Activated naive CD4-positive, alpha-beta T cell treated with anti-CD3 and anti-CD28 coated beads for 36 hours (primary cell): ENCODE measurements at regions not wholly inside any gene's neighbourhood (a gene's known extent, or its start where the extent isn't known, plus 50 kb on each side); places are given as distances from the start of the nearest gene placed in this dataset.

Experiments
- CTCF ChIA-PET: fragments of 350-600 bp; sonication (Branson Sonifier 250); formaldehyde crosslinking; loops from one replicate; lab custom pipeline; 2021; ENCODE audit warnings: antibody characterized with exemption; lab: Charles Lee
- DNase-seq: peaks from one replicate; pipeline ENCODE4 v3.0.0-alpha.2; 2020
- H3K27ac Mint-ChIP-seq: one replicate; pipeline ENCODE4 v1.8.0; 2021; ENCODE audit warnings: mild to moderate bottlenecking, mixed read lengths
- H3K27me3 Mint-ChIP-seq: one replicate; pipeline ENCODE4 v1.8.0; 2021; ENCODE audit warnings: low read depth, mixed read lengths
- H3K36me3 Mint-ChIP-seq: one replicate; pipeline ENCODE4 v1.8.0; 2021; ENCODE audit warnings: low read depth, mixed read lengths
- H3K4me1 Mint-ChIP-seq: one replicate; pipeline ENCODE4 v1.8.0; 2021; ENCODE audit warnings: low read depth, mixed read lengths
- H3K4me3 Mint-ChIP-seq: one replicate; pipeline ENCODE4 v1.8.0; 2021; ENCODE audit warnings: mild to moderate bottlenecking, moderate library complexity, mixed read lengths
- H3K9me3 Mint-ChIP-seq: one replicate; pipeline ENCODE4 v1.8.0; 2021; ENCODE audit warnings: mixed read lengths
- intact Hi-C: fragments of 100-400 bp; cut with micrococcal nuclease; formaldehyde crosslinking; loops from one replicate; pipeline ENCODE4 v1.15.1; 2023

GRCh38 chr13:111658145-111659100, 338.0 kb downstream of the TEX29 start:
- Mint-ChIP-seq H3K4me1 (no peaks in the 10 kb centered on the region), H3K27ac (no peak overlapping the region), H3K4me3 (no peak overlapping the region), H3K9me3 (no peaks in the 10 kb centered on the region), H3K36me3 (no peaks in the 10 kb centered on the region), H3K27me3 (peaks cover 9% of the 10 kb centered on the region)
- CTCF ChIA-PET: no interaction called here
- intact Hi-C loops: no loop called here
- DNase-seq: no peak

DNA sequence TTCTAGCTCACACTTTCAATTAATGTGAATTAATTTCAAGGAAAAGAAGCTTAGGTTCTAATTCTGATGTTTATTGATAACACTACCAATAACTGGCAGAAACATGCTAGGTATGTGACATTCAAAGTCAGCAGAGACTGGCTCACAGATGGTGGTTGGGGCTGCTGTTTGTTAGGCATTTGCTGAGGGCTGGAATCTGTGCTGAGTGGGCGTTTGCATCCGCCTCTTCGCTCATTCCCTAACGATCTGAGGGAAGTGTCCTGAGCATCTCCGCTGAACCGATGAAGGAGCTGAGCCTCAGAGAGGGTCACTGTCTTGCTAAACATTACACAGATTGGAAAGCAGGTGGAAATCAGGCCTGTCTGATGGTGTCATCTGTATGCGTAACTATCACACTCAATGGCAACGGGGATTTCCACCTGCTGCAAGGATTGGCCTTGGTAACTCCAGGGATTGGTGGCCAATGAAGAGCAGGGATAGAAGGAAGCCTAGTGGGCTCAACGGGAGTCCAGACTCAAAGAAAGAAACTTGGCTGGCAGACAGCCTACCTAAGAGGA, 338.9 kb downstream of the TEX29 start:
- CTCF ChIA-PET: no interaction called here
- Mint-ChIP-seq H3K27ac (no peak overlapping the region), H3K36me3 (no peaks in the 10 kb centered on the region), H3K9me3 (no peaks in the 10 kb centered on the region), H3K27me3 (peaks cover 3% of the 10 kb centered on the region), H3K4me1 (no peaks in the 10 kb centered on the region), H3K4me3 (no peak overlapping the region)
- intact Hi-C loops: no loop called here
- no peak for DNase-seq

- CTCF ChIA-PET: no interaction called here
- H3K27me3 Mint-ChIP-seq: peaks cover 3% of the 10 kb centered on the region
- H3K27ac Mint-ChIP-seq: no peak overlapping the region
- no peak for DNase-seq
- no peaks in the 10 kb centered on the region for H3K36me3 Mint-ChIP-seq
- H3K4me1 Mint-ChIP-seq: no peaks in the 10 kb centered on the region
- no peaks in the 10 kb centered on the region for H3K9me3 Mint-ChIP-seq
- H3K4me3 Mint-ChIP-seq: no peak overlapping the region
- intact Hi-C loops: no loop called here
These were observed 339.4 kb downstream of the TEX29 start for GRCh38 chr13:111659842-111660241.

- Mint-ChIP-seq H3K27ac (no peak overlapping the region), H3K36me3 (no peaks in the 10 kb centered on the region), H3K4me3 (no peak overlapping the region), H3K27me3 (peaks cover 3% of the 10 kb centered on the region), H3K9me3 (no peaks in the 10 kb centered on the region), H3K4me1 (no peaks in the 10 kb centered on the region)
- intact Hi-C loops: no loop called here
- CTCF ChIA-PET: no interaction called here
- DNase-seq: no peak
These were observed 340.6 kb downstream of the TEX29 start for GRCh38 chr13:111661052-111661451.

DNA sequence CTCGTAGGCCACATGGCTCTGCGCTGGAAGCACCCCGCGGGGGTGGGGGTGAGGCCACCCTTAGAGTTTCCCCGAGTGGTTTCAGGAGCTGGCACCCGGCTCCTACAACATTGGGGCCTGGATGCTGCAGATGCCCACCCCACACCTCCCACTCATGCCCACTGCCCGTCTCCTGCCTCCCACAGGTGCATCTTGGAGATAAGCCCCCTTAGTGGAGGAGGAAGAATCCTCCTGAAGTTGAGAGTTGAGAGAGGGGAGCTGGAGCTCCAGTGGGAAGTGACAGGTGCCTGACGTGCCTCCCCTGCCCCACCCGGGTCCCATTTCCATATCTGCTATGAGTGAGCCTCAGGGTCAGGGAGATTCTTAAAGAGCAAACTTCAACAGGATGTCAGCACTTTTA, 341.3 kb downstream of the TEX29 start:
- intact Hi-C loops: no loop called here
- no peak overlapping the region for H3K27ac Mint-ChIP-seq
- no peak overlapping the region for H3K4me3 Mint-ChIP-seq
- CTCF ChIA-PET: no interaction called here
- no peaks in the 10 kb centered on the region for H3K9me3 Mint-ChIP-seq
- peaks cover 3% of the 10 kb centered on the region for H3K27me3 Mint-ChIP-seq
- H3K36me3 Mint-ChIP-seq: no peaks in the 10 kb centered on the region
- no peak for DNase-seq
- H3K4me1 Mint-ChIP-seq: no peaks in the 10 kb centered on the region

- H3K9me3 Mint-ChIP-seq: no peaks in the 10 kb centered on the region
- no peaks in the 10 kb centered on the region for H3K36me3 Mint-ChIP-seq
- CTCF ChIA-PET: no interaction called here
- H3K4me3 Mint-ChIP-seq: no peak overlapping the region
- DNase-seq: no peak
- intact Hi-C loops: no loop called here
- H3K4me1 Mint-ChIP-seq: no peaks in the 10 kb centered on the region
- H3K27ac Mint-ChIP-seq: no peak overlapping the region
- H3K27me3 Mint-ChIP-seq: peaks cover 3% of the 10 kb centered on the region
These were observed 342.0 kb downstream of the TEX29 start for GRCh38 chr13:111662451-111662850.

- no peaks in the 10 kb centered on the region for H3K4me1 Mint-ChIP-seq
- H3K36me3 Mint-ChIP-seq: no peaks in the 10 kb centered on the region
- no peaks in the 10 kb centered on the region for H3K9me3 Mint-ChIP-seq
- H3K27me3 Mint-ChIP-seq: peaks cover 3% of the 10 kb centered on the region
- CTCF ChIA-PET: no interaction called here
- H3K27ac Mint-ChIP-seq: no peak overlapping the region
- H3K4me3 Mint-ChIP-seq: no peak overlapping the region
- DNase-seq: no peak
- intact Hi-C loops: no loop called here
These were observed 342.5 kb downstream of the TEX29 start for GRCh38 chr13:111662895-111663294.

- no peak for DNase-seq
- Mint-ChIP-seq H3K9me3 (no peaks in the 10 kb centered on the region), H3K36me3 (no peaks in the 10 kb centered on the region), H3K27ac (no peak overlapping the region), H3K4me3 (no peak overlapping the region), H3K27me3 (peaks cover 3% of the 10 kb centered on the region), H3K4me1 (no peaks in the 10 kb centered on the region)
- intact Hi-C loops: no loop called here
- CTCF ChIA-PET: no interaction called here
These were observed 343.1 kb downstream of the TEX29 start for GRCh38 chr13:111663505-111663904.

DNA sequence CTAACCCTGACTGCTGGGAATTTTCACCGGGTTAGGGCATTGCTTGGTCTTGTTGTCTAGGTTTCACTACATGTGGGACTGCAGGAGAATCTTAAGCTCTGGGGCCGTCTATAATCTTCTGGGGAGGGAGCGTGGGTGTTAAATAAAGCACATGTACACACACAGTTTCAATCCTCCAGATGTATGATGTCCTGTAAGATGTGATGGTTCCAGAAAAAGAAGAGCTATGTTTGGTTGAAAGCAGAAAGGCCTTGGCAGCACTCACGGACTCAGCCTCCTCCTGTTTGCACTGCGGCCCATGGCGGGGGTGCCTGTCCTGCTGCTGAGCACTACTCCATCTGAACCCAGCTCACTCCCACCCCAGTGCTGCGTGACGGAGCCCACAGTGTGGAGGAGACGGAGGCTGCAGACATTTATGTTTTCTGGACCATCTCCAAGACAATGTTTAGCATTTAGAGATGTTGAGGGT, 343.5 kb downstream of the TEX29 start:
- no peaks in the 10 kb centered on the region for H3K36me3 Mint-ChIP-seq
- CTCF ChIA-PET: no interaction called here

GRCh38 chr13:111664696-111665095, 344.3 kb downstream of the TEX29 start:
- intact Hi-C loops: no loop called here
- no peak for DNase-seq
- no peaks in the 10 kb centered on the region for H3K9me3 Mint-ChIP-seq
- no peaks in the 10 kb centered on the region for H3K36me3 Mint-ChIP-seq
- H3K4me3 Mint-ChIP-seq: no peak overlapping the region
- no peaks in the 10 kb centered on the region for H3K4me1 Mint-ChIP-seq
- H3K27me3 Mint-ChIP-seq: peaks cover 3% of the 10 kb centered on the region
- CTCF ChIA-PET: no interaction called here
- H3K27ac Mint-ChIP-seq: no peak overlapping the region

More for the DNA sequence above, 343.5 kb downstream of the TEX29 start:
- intact Hi-C loops: no loop called here
- Mint-ChIP-seq H3K27me3 (peaks cover 3% of the 10 kb centered on the region), H3K4me1 (no peaks in the 10 kb centered on the region), H3K27ac (no peak overlapping the region), H3K4me3 (no peak overlapping the region), H3K9me3 (no peaks in the 10 kb centered on the region)
- DNase-seq: no peak

DNA sequence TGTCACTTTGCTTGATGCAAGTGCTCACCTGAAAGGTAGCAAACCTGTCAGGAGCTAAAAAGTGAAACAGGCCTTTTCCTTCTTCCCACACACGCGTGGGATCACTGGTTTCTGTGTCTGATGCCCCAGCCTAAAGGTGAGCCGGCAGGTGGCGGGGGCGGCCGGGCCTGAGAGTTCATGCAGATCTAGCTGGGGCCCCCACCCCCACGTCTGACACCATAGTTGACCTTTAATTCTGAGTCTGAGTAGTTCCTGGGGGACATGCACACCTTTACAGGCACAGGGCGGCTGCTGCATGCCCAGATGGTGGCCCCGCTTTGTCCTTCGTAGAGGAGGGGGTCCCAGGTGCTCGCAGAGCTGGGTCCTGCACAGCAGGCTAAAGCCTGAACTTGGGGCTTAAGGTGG, 345.3 kb downstream of the TEX29 start:
- H3K4me1 Mint-ChIP-seq: no peaks in the 10 kb centered on the region
- CTCF ChIA-PET: no interaction called here
- no peak for DNase-seq

DNA sequence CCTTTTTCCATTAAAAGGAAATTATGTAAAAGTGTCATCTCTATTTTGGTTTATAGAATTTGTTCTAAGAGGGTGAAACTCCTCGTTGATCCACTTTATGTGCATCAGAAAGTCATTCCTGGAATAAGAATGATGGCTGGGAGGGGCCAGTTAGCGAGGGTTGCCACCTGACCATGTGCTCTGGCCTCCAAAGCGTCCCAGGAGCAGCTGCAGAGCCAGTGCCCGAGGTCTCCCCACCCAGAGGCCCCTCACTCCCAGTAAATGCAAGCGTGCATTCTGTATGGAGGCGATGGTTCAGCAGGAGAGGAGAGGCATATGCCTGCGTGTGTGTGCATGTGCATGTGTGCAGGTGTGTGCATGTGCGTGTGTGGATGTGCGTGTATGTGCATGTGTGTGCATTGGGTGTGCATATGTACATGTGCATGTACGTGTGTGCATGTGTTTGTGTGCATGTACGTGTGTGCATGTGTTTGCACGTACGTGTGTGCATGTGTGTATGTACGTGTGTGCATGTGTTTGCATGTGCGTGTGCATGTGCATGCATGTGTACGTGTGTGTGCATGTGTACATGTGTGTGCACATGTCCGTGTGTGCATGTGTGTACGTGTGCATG, 345.8 kb downstream of the TEX29 start:
- Mint-ChIP-seq H3K36me3 (no peaks in the 10 kb centered on the region), H3K4me3 (no peak overlapping the region), H3K9me3 (no peaks in the 10 kb centered on the region), H3K4me1 (no peaks in the 10 kb centered on the region), H3K27ac (no peak overlapping the region), H3K27me3 (peaks cover 3% of the 10 kb centered on the region)
- no peak for DNase-seq
- intact Hi-C loops: no loop called here
- CTCF ChIA-PET: no interaction called here

More for the DNA sequence above, 345.3 kb downstream of the TEX29 start:
- Mint-ChIP-seq H3K27me3 (peaks cover 3% of the 10 kb centered on the region), H3K27ac (no peak overlapping the region), H3K9me3 (no peaks in the 10 kb centered on the region), H3K36me3 (no peaks in the 10 kb centered on the region), H3K4me3 (no peak overlapping the region)
- intact Hi-C loops: no loop called here
